Right lung (tissue), 2 donors: ENCODE measurements at regions not wholly inside any gene's neighbourhood (a gene's known extent, or its start where the extent isn't known, plus 50 kb on each side); places are given as distances from the start of the nearest gene placed in this dataset.

Experiments used
- DNase-seq, 2 donors: peaks; one replicate each; pipeline ENCODE4 v3.0.0-alpha.2; 2013

- DNase-seq = no peak
Observed at GRCh38 chr7:28231176-28231575, 50.6 kb upstream of the JAZF1 start.

GRCh38 chr7:28236560-28236959 lies 56.0 kb upstream of the JAZF1 start:
- DNase-seq = no peak

- DNase-seq = no peak
Observed at GRCh38 chr7:28237363-28237762, 56.8 kb upstream of the JAZF1 start.

- DNase-seq = no peak
Observed at GRCh38 chr7:28239823-28240204, 59.2 kb upstream of the JAZF1 start.

GRCh38 chr7:28240481-28240880 lies 59.9 kb upstream of the JAZF1 start:
- DNase-seq = no peak

GRCh38 chr7:28243861-28244260 lies 63.3 kb upstream of the JAZF1 start:
- no peak for DNase-seq

- DNase-seq = no peak
Observed at GRCh38 chr7:28245123-28245878, 64.7 kb upstream of the JAZF1 start.

GRCh38 chr7:28246921-28247461 lies 66.4 kb upstream of the JAZF1 start:
- peak in 1 of 2 donors; percentile 2 for DNase-seq

GRCh38 chr7:28258240-28258639 lies 77.6 kb upstream of the JAZF1 start:
- no peak for DNase-seq

- no peak for DNase-seq
Observed at GRCh38 chr7:28260969-28261368, 80.4 kb upstream of the JAZF1 start.

GRCh38 chr7:28263622-28264271 lies 83.2 kb upstream of the JAZF1 start:
- DNase-seq = no peak

GRCh38 chr7:28266402-28266801 lies 85.8 kb upstream of the JAZF1 start:
- no peak for DNase-seq

GRCh38 chr7:28267012-28267411 lies 86.4 kb upstream of the JAZF1 start:
- DNase-seq = no peak

GRCh38 chr7:28269700-28270361 lies 89.2 kb upstream of the JAZF1 start:
- DNase-seq = no peak

- no peak for DNase-seq
Observed at GRCh38 chr7:28270536-28270935, 89.9 kb upstream of the JAZF1 start.

- DNase-seq = peak; percentile 17 to 29
Observed at GRCh38 chr7:28272461-28272877, 91.9 kb upstream of the JAZF1 start.

GRCh38 chr7:28276298-28276697 lies 95.7 kb upstream of the JAZF1 start:
- DNase-seq = no peak

- no peak for DNase-seq
Observed at GRCh38 chr7:28277364-28277763, 96.8 kb upstream of the JAZF1 start.

GRCh38 chr7:28277958-28278357 lies 97.4 kb upstream of the JAZF1 start:
- no peak for DNase-seq

GRCh38 chr7:28280516-28280915 lies 99.9 kb upstream of the JAZF1 start:
- DNase-seq = no peak

GRCh38 chr7:28290496-28290895 lies 109.9 kb upstream of the JAZF1 start:
- DNase-seq = no peak

- no peak for DNase-seq
Observed at GRCh38 chr7:28291559-28291958, 111.0 kb upstream of the JAZF1 start.
